ENCODE measurements at regions not wholly inside any gene's neighbourhood (a gene's known extent, or its start where the extent isn't known, plus 50 kb on each side); places are given as distances from the start of the nearest gene placed in this dataset.

- Histone ChIP-seq H3K36me3 (no peaks in the 10 kb centered on the region), H3K4me1 (no peaks in the 10 kb centered on the region), H3K27ac (no peak overlapping the region), H3K9me3 (peaks cover 4 to 12% (median 9%) of the 10 kb centered on the region in 3 donors), H3K4me3 (no peak overlapping the region), H3K27me3 (peaks cover 0 to 37% of the 10 kb centered on the region in 2 donors)
- TF ChIP-seq CTCF (IDR thresholded peaks at IDR 0.05): no peak
- DNase-seq: peak in 1 of 2 donors; percentile 61
- intact Hi-C loops (cut with DNase I; ENCODE audit: low total_unique reads): no loop called here
Observed at GRCh38 chr14:104393199-104393897, 186.2 kb upstream of the C14orf180 start.

DNA sequence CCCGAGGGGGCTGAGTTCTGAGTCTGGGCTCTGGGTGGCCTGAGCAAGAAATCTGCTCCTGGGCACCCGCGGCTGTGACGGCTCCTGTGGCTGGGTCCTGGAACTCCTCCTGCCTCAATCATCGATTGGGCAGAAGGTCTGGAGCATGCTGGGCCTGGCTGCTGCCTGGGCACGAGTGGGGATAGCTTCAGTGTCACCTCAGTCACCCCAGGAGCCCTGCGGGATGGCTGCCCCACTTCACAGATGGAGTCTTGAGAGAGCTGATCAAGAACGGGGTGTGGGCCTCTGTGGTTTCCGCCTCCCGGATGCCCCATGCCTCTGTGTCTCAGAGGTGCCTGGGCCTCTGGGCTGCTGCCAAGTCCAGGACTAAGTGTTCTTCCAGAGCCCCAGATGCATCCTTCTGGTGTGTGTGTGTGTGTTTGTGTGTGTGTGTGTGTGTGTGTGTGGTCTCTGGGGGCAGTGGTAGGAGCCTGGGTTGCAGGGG is 185.6 kb upstream of the C14orf180 start:
- Histone ChIP-seq H3K36me3 (no peaks in the 10 kb centered on the region), H3K4me3 (no peak overlapping the region), H3K27ac (no peak overlapping the region), H3K9me3 (peaks cover 4 to 17% (median 14%) of the 10 kb centered on the region in 3 donors), H3K27me3 (peaks cover 0 to 37% of the 10 kb centered on the region in 2 donors), H3K4me1 (no peaks in the 10 kb centered on the region)
- no peak for TF ChIP-seq CTCF (IDR thresholded peaks at IDR 0.05)
- intact Hi-C loops (cut with DNase I; ENCODE audit: low total_unique reads): no loop called here
- peak; percentile 56 to 64 for DNase-seq

- no peak overlapping the region for H3K4me3 ChIP-seq
- no peaks in the 10 kb centered on the region for H3K4me1 ChIP-seq
- DNase-seq: peak in 1 of 2 donors; percentile 11
- H3K27me3 ChIP-seq: peaks cover 0 to 37% of the 10 kb centered on the region in 2 donors
- H3K36me3 ChIP-seq: no peaks in the 10 kb centered on the region
- TF ChIP-seq CTCF (IDR thresholded peaks at IDR 0.05): no peak
- intact Hi-C loops (cut with DNase I; ENCODE audit: low total_unique reads): no loop called here
- no peak overlapping the region for H3K27ac ChIP-seq
- H3K9me3 ChIP-seq: peaks cover 4 to 22% (median 19%) of the 10 kb centered on the region in 3 donors
Observed at GRCh38 chr14:104394409-104394851, 185.1 kb upstream of the C14orf180 start.

GRCh38 chr14:104395276-104395675 is 184.3 kb upstream of the C14orf180 start:
- peak in 1 of 2 donors; percentile 24 for DNase-seq
- intact Hi-C loops (cut with DNase I; ENCODE audit: low total_unique reads): no loop called here
- no peak for TF ChIP-seq CTCF (IDR thresholded peaks at IDR 0.05)

GRCh38 chr14:104395941-104396681 is 183.5 kb upstream of the C14orf180 start:
- intact Hi-C loops (cut with DNase I; ENCODE audit: low total_unique reads): no loop called here
- peaks cover 0 to 37% of the 10 kb centered on the region in 2 donors for H3K27me3 ChIP-seq
- H3K36me3 ChIP-seq: no peaks in the 10 kb centered on the region
- TF ChIP-seq CTCF (IDR thresholded peaks at IDR 0.05): no peak
- no peak overlapping the region for H3K27ac ChIP-seq
- DNase-seq: peak in 1 of 2 donors; percentile 16
- H3K4me1 ChIP-seq: no peaks in the 10 kb centered on the region
- no peak overlapping the region for H3K4me3 ChIP-seq
- H3K9me3 ChIP-seq: peaks cover 4 to 29% (median 20%) of the 10 kb centered on the region in 3 donors

More at GRCh38 chr14:104395276-104395675, 184.3 kb upstream of the C14orf180 start:
- no peak overlapping the region for H3K4me3 ChIP-seq
- no peaks in the 10 kb centered on the region for H3K4me1 ChIP-seq
- no peak overlapping the region for H3K27ac ChIP-seq
- H3K27me3 ChIP-seq: peaks cover 0 to 37% of the 10 kb centered on the region in 2 donors
- no peaks in the 10 kb centered on the region for H3K36me3 ChIP-seq
- H3K9me3 ChIP-seq: peaks cover 4 to 29% (median 20%) of the 10 kb centered on the region in 3 donors

Data from tibial artery (tissue), 4 donors.